ENCODE measurements at regions not wholly inside any gene's neighbourhood (a gene's known extent, or its start where the extent isn't known, plus 50 kb on each side); places are given as distances from the start of the nearest gene placed in this dataset.

DNA sequence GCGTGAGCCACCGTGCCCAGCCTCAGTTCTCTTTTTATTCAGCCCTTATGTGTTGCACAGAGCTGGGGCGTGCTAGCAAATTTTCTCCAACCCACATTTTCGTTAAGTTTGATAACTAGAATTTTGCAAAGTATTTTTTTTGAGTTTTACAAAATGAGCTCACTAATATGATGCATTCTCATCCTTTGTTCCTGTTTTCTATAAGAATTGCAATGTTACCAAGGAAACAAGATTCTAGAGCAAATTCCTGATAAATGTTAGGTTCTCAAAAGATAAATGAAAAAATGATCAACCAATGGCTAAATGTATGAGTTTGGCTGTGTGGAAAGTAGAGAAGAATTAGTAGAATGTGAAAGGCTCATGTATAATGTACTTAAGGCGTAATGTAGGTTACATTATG, 529.8 kb downstream of the MAFB start:
- WGBS, 2 experiments (ENCODE audit: extremely low coverage in 1 of 2, insufficient coverage in 1 of 2, insufficient read length in 1 of 2, insufficient replicate concordance in 2 of 2, low coverage in 1 of 2, low lambda C conversion rate in 2 of 2, missing lambda C conversion rate in 1 of 2), result 92% methylated on average over 5 of the region's 5 CpGs; no CpG with 5 or more reads in 1 of the 2 experiments
- TF ChIP-seq SAP30 (IDR thresholded peaks at IDR 0.05; ENCODE audit: insufficient read depth, insufficient replicate concordance, low read length) (no peak), CEBPB (IDR thresholded peaks at IDR 0.05; ENCODE audit: low read depth, low read length) (no peak), YY1 (IDR thresholded peaks at IDR 0.05; ENCODE audit: low read depth, low read length) (no peak), CBX5 (IDR thresholded peaks at IDR 0.05; ENCODE audit: low read depth, low read length) (no peak), CBX8 (IDR thresholded peaks at IDR 0.05; ENCODE audit: borderline replicate concordance, low read depth, low read length) (no peak), JUND (IDR thresholded peaks at IDR 0.05; ENCODE audit: low read length) (no peak), KDM4A (IDR thresholded peaks at IDR 0.05; ENCODE audit: low read depth, low read length, severe bottlenecking) (no peak), BCL11A (IDR thresholded peaks at IDR 0.05; ENCODE audit: low read depth in 2 of 2, low read length in 2 of 2) (no peak), MAX (IDR thresholded peaks at IDR 0.05) (no peak), ZNF274 (IDR thresholded peaks at IDR 0.05; ENCODE audit: borderline replicate concordance, extremely low read depth, low read length) (no peak), ASH2L (IDR thresholded peaks at IDR 0.05; ENCODE audit: low read length) (no peak)
- TF ChIP-seq, protein P1, sequence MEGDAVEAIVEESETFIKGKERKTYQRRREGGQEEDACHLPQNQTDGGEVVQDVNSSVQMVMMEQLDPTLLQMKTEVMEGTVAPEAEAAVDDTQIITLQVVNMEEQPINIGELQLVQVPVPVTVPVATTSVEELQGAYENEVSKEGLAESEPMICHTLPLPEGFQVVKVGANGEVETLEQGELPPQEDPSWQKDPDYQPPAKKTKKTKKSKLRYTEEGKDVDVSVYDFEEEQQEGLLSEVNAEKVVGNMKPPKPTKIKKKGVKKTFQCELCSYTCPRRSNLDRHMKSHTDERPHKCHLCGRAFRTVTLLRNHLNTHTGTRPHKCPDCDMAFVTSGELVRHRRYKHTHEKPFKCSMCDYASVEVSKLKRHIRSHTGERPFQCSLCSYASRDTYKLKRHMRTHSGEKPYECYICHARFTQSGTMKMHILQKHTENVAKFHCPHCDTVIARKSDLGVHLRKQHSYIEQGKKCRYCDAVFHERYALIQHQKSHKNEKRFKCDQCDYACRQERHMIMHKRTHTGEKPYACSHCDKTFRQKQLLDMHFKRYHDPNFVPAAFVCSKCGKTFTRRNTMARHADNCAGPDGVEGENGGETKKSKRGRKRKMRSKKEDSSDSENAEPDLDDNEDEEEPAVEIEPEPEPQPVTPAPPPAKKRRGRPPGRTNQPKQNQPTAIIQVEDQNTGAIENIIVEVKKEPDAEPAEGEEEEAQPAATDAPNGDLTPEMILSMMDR (IDR thresholded peaks at IDR 0.05; ENCODE audit: control extremely low read depth in 1 of 3, insufficient read depth in 1 of 3, low read depth in 1 of 3, low read length in 3 of 3), result no peak

More for the DNA sequence above, 529.8 kb downstream of the MAFB start:
- no peak overlapping the region for H2AK5ac ChIP-seq (ENCODE audit: low read depth, low read length)
- no peak overlapping the region for H2BK20ac ChIP-seq (ENCODE audit: low read length)
- no peak overlapping the region for H3K14ac ChIP-seq (ENCODE audit: insufficient read length)
- no peak for FAIRE-seq
- no peaks in the 10 kb centered on the region for H3K36me3 ChIP-seq (ENCODE audit: control insufficient read depth in 2 of 4, insufficient read depth in 4 of 4, low read length in 3 of 4)
- peaks cover 0 to 1% (median 0%) of the 10 kb centered on the region in 4 experiments; a peak in 1 of 7 replicates for H3K27me3 ChIP-seq (replicated peaks in 1 of 4; ENCODE audit: control insufficient read depth in 3 of 4, extremely low read depth in 1 of 4, insufficient read depth in 3 of 4, low read length in 3 of 4)
- H4K20me1 ChIP-seq (replicated peaks in 1 of 2; ENCODE audit: control insufficient read depth in 1 of 2, insufficient read depth in 2 of 2, low read length in 2 of 2), result no peaks in the 10 kb centered on the region
- H3K56ac ChIP-seq (replicated peaks; ENCODE audit: insufficient read length, low read depth, low read length), result no peak overlapping the region
- H2BK12ac ChIP-seq (ENCODE audit: low read depth, low read length), result no peak overlapping the region
- no peak overlapping the region for H4K91ac ChIP-seq (replicated peaks; ENCODE audit: insufficient read length, low read length)
- H3K27ac ChIP-seq (ENCODE audit: low read depth, low read length), result no peak overlapping the region
- no peak overlapping the region for H3K18ac ChIP-seq (ENCODE audit: extremely low read depth, low read length)
- H3K79me1 ChIP-seq (ENCODE audit: low read depth, low read length), result no peaks in the 10 kb centered on the region
- no peaks in the 10 kb centered on the region for H3K9me3 ChIP-seq (ENCODE audit: insufficient read depth in 2 of 2, low read depth in 1 of 2, low read length in 1 of 2)
- H3K4me2 ChIP-seq (ENCODE audit: insufficient read depth in 1 of 2, low read depth in 2 of 2, low read length in 2 of 2), result no peak overlapping the region
- H3K9ac ChIP-seq (replicated peaks in 1 of 4; ENCODE audit: extremely low read depth in 1 of 4, low read depth in 3 of 4, low read length in 3 of 4), result no peak overlapping the region
- H3K23ac ChIP-seq (ENCODE audit: insufficient read length), result no peak overlapping the region
- no peak overlapping the region for H4K5ac ChIP-seq (ENCODE audit: insufficient read length, low read depth, low read length)
- H3K4ac ChIP-seq (replicated peaks; ENCODE audit: insufficient read length, low read depth, low read length), result no peak overlapping the region
- H3K79me2 ChIP-seq (ENCODE audit: control insufficient read depth in 1 of 2, insufficient read depth in 2 of 2, low read length in 2 of 2), result no peaks in the 10 kb centered on the region
- H3K4me1 ChIP-seq (replicated peaks in 1 of 4; ENCODE audit: control insufficient read depth in 3 of 4, insufficient read depth in 4 of 4, low read length in 3 of 4), result no peaks in the 10 kb centered on the region
- H3K4me3 ChIP-seq (ENCODE audit: extremely low read depth in 1 of 4, insufficient read depth in 2 of 4, low read depth in 3 of 4, low read length in 4 of 4), result no peak overlapping the region
- H2BK5ac ChIP-seq (ENCODE audit: low read depth, low read length), result no peak overlapping the region
- ChIA-PET CTCF (ENCODE audit: partially characterized antibody) (interaction anchor here (0.7 to 3.0 kb wide), 22 partner anchors 9 to 1328 kb away, joined by 3 to 16 read pairs (median 4); no protein-coding TSS in a partner anchor), POLR2A (ENCODE audit: partially characterized antibody) (interaction anchor here (1.2 kb wide), 1 partner anchor 98 kb away, joined by 3 read pairs; no protein-coding TSS in a partner anchor)
- no peak overlapping the region for H2AFZ ChIP-seq (ENCODE audit: low read length)
- no peak for DNase-seq (ENCODE audit: low read depth in 1 of 2, low spot score in 2 of 2)
- no peak overlapping the region for H4K8ac ChIP-seq (ENCODE audit: extremely low read depth, insufficient read depth, low read length)
- H3K23me2 ChIP-seq (ENCODE audit: low read depth, low read length), result no peaks in the 10 kb centered on the region
- no peak overlapping the region for H2BK15ac ChIP-seq (ENCODE audit: low read length)
- no peak overlapping the region for H2BK120ac ChIP-seq (replicated peaks; ENCODE audit: low read depth, low read length)
